GM23338 (cell line): ENCODE measurements at regions not wholly inside any gene's neighbourhood (a gene's known extent, or its start where the extent isn't known, plus 50 kb on each side); places are given as distances from the start of the nearest gene placed in this dataset.

Source experiments
- ATAC-seq: fragments of 200-7000 bp; cut with Tn5 transposase; 3 replicates; pipeline ENCODE4 v1.9.1; 2020
- DNase-seq: peaks from one replicate; pipeline ENCODE4 v3.0.0-alpha.2; 2015; ENCODE audit warnings: low spot score
- H2AFZ ChIP-seq: fragments of 200-600 bp; sonication (generic); 2 replicates; pipeline ENCODE4 v1.8.0; 2016; ENCODE audit warnings: antibody characterized with exemption, mild to moderate bottlenecking, moderate library complexity
- H3F3A ChIP-seq: fragments of 200-600 bp; sonication (generic); replicated peaks from 2 replicates; pipeline ENCODE4 v1.8.0; 2017; ENCODE audit warnings: antibody characterized with exemption, mixed run types, low read depth
- H3K27ac ChIP-seq: fragments of 200-600 bp; sonication (generic); 2 replicates; pipeline ENCODE4 v1.6.1; 2016; ENCODE audit warnings: low read depth
- H3K27me3 ChIP-seq: fragments of 200-600 bp; sonication (generic); 2 replicates; pipeline ENCODE4 v1.8.0; 2016; ENCODE audit warnings: mild to moderate bottlenecking, mixed run types, moderate library complexity; ENCODE audit not compliant: insufficient read depth
- H3K36me3 ChIP-seq: fragments of 200-600 bp; sonication (generic); 2 replicates; pipeline ENCODE4 v1.8.0; 2016; ENCODE audit warnings: mild to moderate bottlenecking; ENCODE audit not compliant: insufficient read depth
- H3K4me1 ChIP-seq: fragments of 200-600 bp; sonication (generic); 2 replicates; pipeline ENCODE4 v1.8.0; 2016; ENCODE audit warnings: mild to moderate bottlenecking, moderate library complexity; ENCODE audit not compliant: insufficient read depth
- H3K4me2 ChIP-seq: fragments of 200-600 bp; sonication (generic); 2 replicates; pipeline ENCODE4 v1.7.1; 2017; ENCODE audit warnings: mixed run types
- H3K4me3 ChIP-seq: fragments of 200-600 bp; sonication (generic); 2 replicates; pipeline ENCODE4 v1.6.1; 2016; ENCODE audit warnings: mixed run types
- H3K79me2 ChIP-seq: fragments of 200-600 bp; sonication (generic); replicated peaks from 2 replicates; pipeline ENCODE4 v1.8.0; 2017; ENCODE audit warnings: mild to moderate bottlenecking; ENCODE audit not compliant: insufficient read depth
- H3K9me2 ChIP-seq: fragments of 200-600 bp; sonication (generic); 2 replicates; pipeline ENCODE4 v1.8.0; 2017; ENCODE audit not compliant: insufficient read depth
- H4K20me1 ChIP-seq: fragments of 200-600 bp; sonication (generic); replicated peaks from 2 replicates; pipeline ENCODE4 v1.8.0; 2017; ENCODE audit warnings: mild to moderate bottlenecking; ENCODE audit not compliant: insufficient read depth
- H3K27ac Mint-ChIP-seq: 2 replicates; pipeline ENCODE4 v1.8.0; 2020; ENCODE audit warnings: inconsistent platforms, mild to moderate bottlenecking, moderate library complexity, mixed read lengths
- H3K27me3 Mint-ChIP-seq: 3 replicates; pipeline ENCODE4 v1.8.0; 2022; ENCODE audit warnings: low read depth, mild to moderate bottlenecking, moderate library complexity, mixed read lengths, inconsistent platforms; ENCODE audit not compliant: insufficient read depth, poor library complexity
- H3K36me3 Mint-ChIP-seq: 3 replicates; pipeline ENCODE4 v1.8.0; 2021; ENCODE audit warnings: low read depth, mild to moderate bottlenecking, inconsistent platforms, moderate library complexity, mixed read lengths
- H3K4me1 Mint-ChIP-seq: 3 replicates; pipeline ENCODE4 v1.8.0; 2020; ENCODE audit warnings: mild to moderate bottlenecking, inconsistent platforms, mixed read lengths
- H3K4me3 Mint-ChIP-seq: 3 replicates; pipeline ENCODE4 v1.8.0; 2021; ENCODE audit warnings: moderate library complexity, mild to moderate bottlenecking, inconsistent platforms, mixed read lengths
- H3K9me3 Mint-ChIP-seq: 3 replicates; pipeline ENCODE4 v1.8.0; 2020; ENCODE audit warnings: moderate library complexity, mild to moderate bottlenecking, inconsistent platforms, mixed read lengths
- CREB1 ChIP-seq: fragments of 250-450 bp; sonication (Bioruptor Pico); IDR thresholded peaks from 2 replicates; pipeline ENCODE4 v1.5.0; 2020; ENCODE audit warnings: low read depth, mild to moderate bottlenecking, moderate library complexity
- EZH2 ChIP-seq: fragments of 200-600 bp; sonication (generic); IDR thresholded peaks from one replicate; pipeline ENCODE4 v1.8.0; 2017; ENCODE audit warnings: antibody characterized with exemption, mild to moderate bottlenecking, low read depth; ENCODE audit not compliant: unreplicated experiment
- EZH2phosphoT487 ChIP-seq: fragments of 200-600 bp; sonication (generic); IDR thresholded peaks from one replicate; pipeline ENCODE4 v1.8.1; 2018; ENCODE audit warnings: antibody characterized with exemption; ENCODE audit not compliant: unreplicated experiment
- JUNB ChIP-seq: IDR thresholded peaks from one replicate; pipeline ENCODE4 v1.6.1; 2016; ENCODE audit warnings: antibody characterized with exemption; ENCODE audit not compliant: unreplicated experiment
- NANOG ChIP-seq: IDR thresholded peaks from 2 replicates; pipeline ENCODE4 v1.6.1; 2016; ENCODE audit warnings: antibody characterized with exemption, borderline replicate concordance
- POLR2AphosphoS5 ChIP-seq: IDR thresholded peaks from 2 replicates; pipeline ENCODE4 v1.6.1; 2016; ENCODE audit warnings: antibody characterized with exemption, low read depth
- STAT1 ChIP-seq: IDR thresholded peaks from one replicate; pipeline ENCODE4 v1.6.1; 2016; ENCODE audit warnings: antibody characterized with exemption; ENCODE audit not compliant: unreplicated experiment
- ZNF114 ChIP-seq: fragments of 250-450 bp; sonication (Bioruptor Pico); IDR thresholded peaks from 2 replicates; pipeline ENCODE4 v1.5.0; 2020; ENCODE audit warnings: mild to moderate bottlenecking, moderate library complexity
- TF ChIP-seq, protein P1 (sequence below): fragments of 250-450 bp; sonication (Bioruptor Pico); IDR thresholded peaks from 2 replicates; pipeline ENCODE4 v1.5.0; 2020; ENCODE audit warnings: mild to moderate bottlenecking, moderate library complexity
- TF ChIP-seq, protein P2 (sequence below): IDR thresholded peaks from 2 replicates; pipeline ENCODE4 v1.6.1; 2016; ENCODE audit warnings: antibody characterized with exemption

DNA sequence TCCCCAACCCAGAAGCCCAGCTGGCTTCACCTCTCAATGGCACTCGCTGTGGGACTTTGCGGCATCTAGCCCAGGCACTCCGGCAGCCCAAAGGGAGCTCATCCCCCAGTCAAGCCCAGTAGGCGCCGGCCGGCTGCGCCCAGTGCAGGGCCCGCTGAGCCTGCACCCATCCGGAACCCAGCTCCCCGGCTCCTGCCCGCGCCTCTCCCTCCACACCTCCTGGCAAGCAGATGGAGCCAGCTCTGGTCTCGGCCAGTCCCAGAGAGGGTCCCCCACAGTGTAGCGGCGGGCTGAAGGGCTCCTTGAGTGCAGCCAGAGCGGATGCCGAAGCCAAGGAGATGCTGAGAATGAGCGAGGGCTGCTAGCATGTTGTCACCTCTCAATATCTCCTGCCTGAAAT lies 116.8 kb upstream of the UGT8 start (continued):
- no peak for TF ChIP-seq ZNF114 (CRISPR knock-in tag)
- no peak for TF ChIP-seq CREB1 (CRISPR knock-in tag)
- TF ChIP-seq, protein P1, sequence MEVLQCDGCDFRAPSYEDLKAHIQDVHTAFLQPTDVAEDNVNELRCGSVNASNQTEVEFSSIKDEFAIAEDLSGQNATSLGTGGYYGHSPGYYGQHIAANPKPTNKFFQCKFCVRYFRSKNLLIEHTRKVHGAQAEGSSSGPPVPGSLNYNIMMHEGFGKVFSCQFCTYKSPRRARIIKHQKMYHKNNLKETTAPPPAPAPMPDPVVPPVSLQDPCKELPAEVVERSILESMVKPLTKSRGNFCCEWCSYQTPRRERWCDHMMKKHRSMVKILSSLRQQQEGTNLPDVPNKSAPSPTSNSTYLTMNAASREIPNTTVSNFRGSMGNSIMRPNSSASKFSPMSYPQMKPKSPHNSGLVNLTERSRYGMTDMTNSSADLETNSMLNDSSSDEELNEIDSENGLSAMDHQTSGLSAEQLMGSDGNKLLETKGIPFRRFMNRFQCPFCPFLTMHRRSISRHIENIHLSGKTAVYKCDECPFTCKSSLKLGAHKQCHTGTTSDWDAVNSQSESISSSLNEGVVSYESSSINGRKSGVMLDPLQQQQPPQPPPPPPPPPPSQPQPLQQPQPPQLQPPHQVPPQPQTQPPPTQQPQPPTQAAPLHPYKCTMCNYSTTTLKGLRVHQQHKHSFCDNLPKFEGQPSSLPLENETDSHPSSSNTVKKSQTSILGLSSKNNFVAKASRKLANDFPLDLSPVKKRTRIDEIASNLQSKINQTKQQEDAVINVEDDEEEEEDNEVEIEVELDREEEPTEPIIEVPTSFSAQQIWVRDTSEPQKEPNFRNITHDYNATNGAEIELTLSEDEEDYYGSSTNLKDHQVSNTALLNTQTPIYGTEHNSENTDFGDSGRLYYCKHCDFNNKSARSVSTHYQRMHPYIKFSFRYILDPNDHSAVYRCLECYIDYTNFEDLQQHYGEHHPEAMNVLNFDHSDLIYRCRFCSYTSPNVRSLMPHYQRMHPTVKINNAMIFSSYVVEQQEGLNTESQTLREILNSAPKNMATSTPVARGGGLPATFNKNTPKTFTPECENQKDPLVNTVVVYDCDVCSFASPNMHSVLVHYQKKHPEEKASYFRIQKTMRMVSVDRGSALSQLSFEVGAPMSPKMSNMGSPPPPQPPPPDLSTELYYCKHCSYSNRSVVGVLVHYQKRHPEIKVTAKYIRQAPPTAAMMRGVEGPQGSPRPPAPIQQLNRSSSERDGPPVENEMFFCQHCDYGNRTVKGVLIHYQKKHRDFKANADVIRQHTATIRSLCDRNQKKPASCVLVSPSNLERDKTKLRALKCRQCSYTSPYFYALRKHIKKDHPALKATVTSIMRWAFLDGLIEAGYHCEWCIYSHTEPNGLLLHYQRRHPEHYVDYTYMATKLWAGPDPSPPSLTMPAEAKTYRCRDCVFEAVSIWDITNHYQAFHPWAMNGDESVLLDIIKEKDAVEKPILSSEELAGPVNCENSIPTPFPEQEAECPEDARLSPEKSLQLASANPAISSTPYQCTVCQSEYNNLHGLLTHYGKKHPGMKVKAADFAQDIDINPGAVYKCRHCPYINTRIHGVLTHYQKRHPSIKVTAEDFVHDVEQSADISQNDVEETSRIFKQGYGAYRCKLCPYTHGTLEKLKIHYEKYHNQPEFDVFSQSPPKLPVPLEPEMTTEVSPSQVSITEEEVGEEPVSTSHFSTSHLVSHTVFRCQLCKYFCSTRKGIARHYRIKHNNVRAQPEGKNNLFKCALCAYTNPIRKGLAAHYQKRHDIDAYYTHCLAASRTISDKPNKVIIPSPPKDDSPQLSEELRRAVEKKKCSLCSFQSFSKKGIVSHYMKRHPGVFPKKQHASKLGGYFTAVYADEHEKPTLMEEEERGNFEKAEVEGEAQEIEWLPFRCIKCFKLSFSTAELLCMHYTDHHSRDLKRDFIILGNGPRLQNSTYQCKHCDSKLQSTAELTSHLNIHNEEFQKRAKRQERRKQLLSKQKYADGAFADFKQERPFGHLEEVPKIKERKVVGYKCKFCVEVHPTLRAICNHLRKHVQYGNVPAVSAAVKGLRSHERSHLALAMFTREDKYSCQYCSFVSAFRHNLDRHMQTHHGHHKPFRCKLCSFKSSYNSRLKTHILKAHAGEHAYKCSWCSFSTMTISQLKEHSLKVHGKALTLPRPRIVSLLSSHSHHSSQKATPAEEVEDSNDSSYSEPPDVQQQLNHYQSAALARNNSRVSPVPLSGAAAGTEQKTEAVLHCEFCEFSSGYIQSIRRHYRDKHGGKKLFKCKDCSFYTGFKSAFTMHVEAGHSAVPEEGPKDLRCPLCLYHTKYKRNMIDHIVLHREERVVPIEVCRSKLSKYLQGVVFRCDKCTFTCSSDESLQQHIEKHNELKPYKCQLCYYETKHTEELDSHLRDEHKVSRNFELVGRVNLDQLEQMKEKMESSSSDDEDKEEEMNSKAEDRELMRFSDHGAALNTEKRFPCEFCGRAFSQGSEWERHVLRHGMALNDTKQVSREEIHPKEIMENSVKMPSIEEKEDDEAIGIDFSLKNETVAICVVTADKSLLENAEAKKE (CRISPR knock-in tag), result no peak

DNA sequence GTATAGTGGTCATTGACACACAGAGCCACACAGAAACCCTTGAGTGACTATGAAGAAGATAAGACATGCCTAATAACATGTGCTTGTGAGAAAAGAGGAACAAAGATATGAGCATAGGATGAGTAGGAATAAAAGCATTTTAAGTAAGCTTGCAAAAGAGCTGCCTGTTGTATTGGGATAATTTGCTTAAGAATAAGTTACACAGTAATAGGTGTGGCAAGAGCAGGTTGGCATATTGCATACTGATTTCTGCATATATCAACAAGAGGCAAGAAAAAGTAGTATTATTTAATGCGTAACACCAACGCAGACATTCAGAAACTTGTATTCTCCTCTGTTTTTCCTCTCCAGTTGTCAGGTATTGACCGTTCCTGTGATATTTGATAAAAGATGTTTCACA lies 111.5 kb upstream of the UGT8 start:
- no peaks in the 10 kb centered on the region for H4K20me1 ChIP-seq
- no peaks in the 10 kb centered on the region for H3F3A ChIP-seq
- H3K9me2 ChIP-seq, result no peaks in the 10 kb centered on the region
- no peak overlapping the region for H3K4me3 ChIP-seq
- Mint-ChIP-seq H3K4me1 (peaks cover 23% of the 10 kb centered on the region), H3K27me3 (no peaks in the 10 kb centered on the region), H3K27ac (no peak overlapping the region), H3K4me3 (no peak overlapping the region), H3K9me3 (peaks cover 12% of the 10 kb centered on the region), H3K36me3 (peaks cover 42% of the 10 kb centered on the region)
- no peaks in the 10 kb centered on the region for H3K27me3 ChIP-seq
- peaks cover 19% of the 10 kb centered on the region for H3K4me1 ChIP-seq
- H3K79me2 ChIP-seq, result peaks cover 23% of the 10 kb centered on the region
- H3K27ac ChIP-seq, result no peak overlapping the region
- ATAC-seq (no peak), DNase-seq (no peak)
- no peaks in the 10 kb centered on the region; the same call in 1 of the 2 replicates for H3K36me3 ChIP-seq
- no peak overlapping the region for H2AFZ ChIP-seq
- H3K4me2 ChIP-seq, result no peak overlapping the region
- TF ChIP-seq, protein P1 (CRISPR knock-in tag), result no peak
- TF ChIP-seq EZH2 (no peak), NANOG (no peak), POLR2AphosphoS5 (no peak), JUNB (no peak), STAT1 (no peak), ZNF114 (CRISPR knock-in tag) (no peak), EZH2phosphoT487 (no peak)
- TF ChIP-seq, protein P2, sequence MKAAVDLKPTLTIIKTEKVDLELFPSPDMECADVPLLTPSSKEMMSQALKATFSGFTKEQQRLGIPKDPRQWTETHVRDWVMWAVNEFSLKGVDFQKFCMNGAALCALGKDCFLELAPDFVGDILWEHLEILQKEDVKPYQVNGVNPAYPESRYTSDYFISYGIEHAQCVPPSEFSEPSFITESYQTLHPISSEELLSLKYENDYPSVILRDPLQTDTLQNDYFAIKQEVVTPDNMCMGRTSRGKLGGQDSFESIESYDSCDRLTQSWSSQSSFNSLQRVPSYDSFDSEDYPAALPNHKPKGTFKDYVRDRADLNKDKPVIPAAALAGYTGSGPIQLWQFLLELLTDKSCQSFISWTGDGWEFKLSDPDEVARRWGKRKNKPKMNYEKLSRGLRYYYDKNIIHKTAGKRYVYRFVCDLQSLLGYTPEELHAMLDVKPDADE, result no peak
